ENCODE measurements at regions not wholly inside any gene's neighbourhood (a gene's known extent, or its start where the extent isn't known, plus 50 kb on each side); places are given as distances from the start of the nearest gene placed in this dataset.

GRCh38 chr21:20617130-20617529 lies 381.1 kb upstream of the NCAM2 start:
- no peak for DNase-seq

DNA sequence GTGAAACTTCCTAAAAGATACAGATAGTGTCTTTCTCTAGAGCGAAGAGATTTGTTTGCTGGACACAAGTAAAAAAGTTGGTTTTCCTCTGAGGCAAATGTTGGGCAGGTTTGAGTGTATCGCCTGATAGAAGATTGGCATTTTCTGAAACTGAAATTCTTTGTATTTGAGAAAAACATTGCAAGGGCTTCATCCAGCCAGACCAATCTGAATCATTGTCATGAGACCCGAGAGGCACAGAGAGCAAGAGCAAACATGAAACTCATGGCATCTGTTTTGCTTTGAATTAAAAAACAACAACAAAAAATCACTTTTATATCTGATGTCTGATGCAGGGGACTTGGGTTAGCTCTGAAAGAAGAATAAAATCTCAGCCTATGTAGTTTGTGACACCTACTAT lies 379.3 kb upstream of the NCAM2 start:
- DNase-seq: no peak

DNA sequence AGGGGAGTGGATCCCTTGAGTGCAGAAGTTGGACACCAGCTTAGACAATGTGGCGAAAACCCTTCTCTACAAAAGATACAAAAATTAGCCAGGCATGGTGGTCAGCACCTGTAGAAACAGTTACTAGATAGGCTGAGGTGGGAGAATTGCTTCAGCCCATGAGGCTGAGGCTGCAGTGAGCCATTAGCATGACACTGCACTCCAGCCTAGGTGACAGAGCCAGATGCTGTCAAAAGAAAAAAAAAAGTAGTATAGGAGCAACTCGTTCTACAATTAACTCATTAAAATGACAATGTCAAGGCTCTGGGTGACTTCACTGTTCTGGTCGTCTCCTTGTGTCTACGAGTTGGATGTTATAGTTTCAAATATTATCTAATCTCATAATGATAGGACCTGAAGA lies 370.6 kb upstream of the NCAM2 start:
- DNase-seq: no peak

GRCh38 chr21:20631633-20632032 lies 366.6 kb upstream of the NCAM2 start:
- DNase-seq: no peak

DNA sequence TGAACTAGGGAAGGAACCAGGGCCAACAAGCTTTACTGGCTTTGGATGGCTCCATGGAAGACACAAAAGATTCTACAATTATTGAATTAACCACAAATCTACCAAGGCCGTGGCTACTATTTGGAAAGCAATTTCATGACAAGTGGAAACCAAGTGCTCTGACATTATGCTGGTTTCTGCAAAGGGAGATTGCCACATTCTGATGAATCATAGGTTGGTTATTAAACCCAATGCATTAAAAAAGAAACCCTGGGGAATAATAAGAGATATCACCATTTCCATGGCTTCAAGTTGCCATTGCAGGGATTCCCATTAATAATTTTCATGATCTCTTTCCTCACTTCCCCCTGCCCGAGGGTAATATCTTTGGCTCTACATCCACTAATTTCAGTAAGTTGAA lies 359.2 kb upstream of the NCAM2 start:
- no peak for DNase-seq

DNA sequence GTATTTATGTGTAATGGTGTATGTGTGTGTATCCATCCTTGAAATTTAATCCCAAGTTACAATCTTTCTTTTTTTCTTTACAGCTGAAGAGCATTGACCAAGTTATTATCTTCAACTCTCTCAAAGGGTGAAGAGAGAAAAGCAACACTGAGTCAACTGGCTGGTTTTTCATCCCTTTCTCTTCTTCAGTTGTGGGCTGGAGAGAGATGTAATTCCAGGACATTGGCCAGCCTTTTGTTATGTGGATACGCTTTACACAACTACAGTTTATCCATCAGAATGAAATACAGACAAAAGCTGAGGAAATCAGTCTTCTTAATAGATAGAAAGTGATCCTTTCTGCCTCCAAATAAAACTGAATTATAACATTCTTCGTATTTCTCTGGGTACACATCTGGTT lies 357.0 kb upstream of the NCAM2 start:
- no peak for DNase-seq

DNA sequence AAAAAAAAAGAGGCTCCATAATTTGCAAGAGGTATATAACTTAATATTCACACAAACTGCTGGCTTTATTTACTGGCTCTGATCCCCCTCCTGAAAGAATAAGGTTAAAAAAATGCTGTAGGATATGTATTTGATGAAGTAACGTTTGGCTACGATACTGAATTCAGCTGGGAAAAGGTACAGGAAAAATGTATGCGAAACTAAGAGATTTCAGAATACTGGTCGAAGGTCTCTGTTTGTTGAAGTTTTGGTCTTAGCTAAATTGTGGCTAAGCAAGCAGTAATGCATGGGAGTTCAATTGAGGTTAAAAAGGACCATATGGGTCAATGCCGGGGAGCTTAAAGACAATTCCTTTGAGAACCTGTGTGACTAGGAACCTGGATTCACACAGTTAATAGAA lies 355.5 kb upstream of the NCAM2 start:
- no peak for DNase-seq

GRCh38 chr21:20644552-20644951 lies 353.7 kb upstream of the NCAM2 start:
- no peak for DNase-seq

- no peak for DNase-seq
Measured at GRCh38 chr21:20645344-20645743, 352.9 kb upstream of the NCAM2 start.

GRCh38 chr21:20646431-20647165 lies 351.6 kb upstream of the NCAM2 start:
- DNase-seq: no peak

GRCh38 chr21:20647607-20648006 lies 350.6 kb upstream of the NCAM2 start:
- DNase-seq: no peak

DNA sequence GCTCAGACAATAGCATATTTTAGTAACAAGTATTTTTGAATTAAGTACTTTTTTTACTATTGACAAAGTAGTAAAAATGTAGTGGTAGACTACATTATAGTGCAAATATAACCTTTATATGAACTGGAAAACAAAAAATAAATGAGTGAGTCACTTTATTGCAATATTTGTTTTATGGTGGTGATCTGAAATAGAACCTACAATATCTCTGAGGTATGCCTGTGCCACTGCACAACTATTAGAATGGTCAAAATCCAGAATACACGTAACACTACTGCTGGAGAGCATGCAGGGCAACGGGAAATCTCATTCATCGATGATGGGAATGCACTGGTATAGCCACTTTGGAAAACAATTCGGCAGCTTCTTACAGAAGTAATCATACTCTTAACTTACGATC lies 349.0 kb upstream of the NCAM2 start:
- DNase-seq: no peak

- no peak for DNase-seq
Measured at GRCh38 chr21:20652846-20653245, 345.4 kb upstream of the NCAM2 start.

GRCh38 chr21:20661246-20661645 lies 337.0 kb upstream of the NCAM2 start:
- DNase-seq: no peak

- DNase-seq: no peak
Measured at GRCh38 chr21:20661745-20662422, 336.3 kb upstream of the NCAM2 start.

GRCh38 chr21:20662514-20662913 lies 335.7 kb upstream of the NCAM2 start:
- no peak for DNase-seq

GRCh38 chr21:20667931-20668330 lies 330.3 kb upstream of the NCAM2 start:
- no peak for DNase-seq

- DNase-seq: no peak
Measured at GRCh38 chr21:20685475-20685874, 312.7 kb upstream of the NCAM2 start.

- DNase-seq: no peak
Measured at GRCh38 chr21:20698585-20698984, 299.6 kb upstream of the NCAM2 start.

GRCh38 chr21:20701235-20701634 lies 297.0 kb upstream of the NCAM2 start:
- DNase-seq: no peak

- no peak for DNase-seq
Measured at GRCh38 chr21:20703112-20703767, 295.0 kb upstream of the NCAM2 start.

- no peak for DNase-seq
Measured at GRCh38 chr21:20720623-20721022, 277.6 kb upstream of the NCAM2 start.

DNA sequence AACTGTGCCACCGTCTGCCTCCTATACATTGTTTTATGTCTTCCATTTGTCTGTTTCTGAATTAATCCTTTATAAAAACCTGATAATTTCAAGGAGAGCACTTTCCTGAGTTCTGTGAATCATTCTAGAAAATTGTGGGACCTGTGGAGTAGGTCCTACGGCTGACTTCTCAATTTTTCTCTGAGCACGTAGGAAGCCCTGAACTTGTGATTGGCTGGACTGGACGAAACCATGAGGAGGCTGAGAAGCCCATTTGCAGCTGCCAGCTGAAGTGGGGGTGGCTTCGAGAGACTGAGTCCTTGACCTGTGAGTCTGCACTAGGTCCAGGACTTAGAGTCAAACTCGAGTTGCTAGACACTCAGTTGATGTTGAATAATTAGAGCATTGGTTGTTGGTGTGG lies 277.1 kb upstream of the NCAM2 start:
- DNase-seq: no peak

- DNase-seq: no peak
Measured at GRCh38 chr21:20728691-20729090, 269.5 kb upstream of the NCAM2 start.
